Brain microvascular endothelial cell (primary cell): ENCODE measurements at regions not wholly inside any gene's neighbourhood (a gene's known extent, or its start where the extent isn't known, plus 50 kb on each side); places are given as distances from the start of the nearest gene placed in this dataset.

Experiments used
- DNase-seq: peaks from one replicate; pipeline ENCODE4 v3.0.0-alpha.2; 2020
- H3K27ac ChIP-seq: fragments of 250-450 bp; sonication (Bioruptor Pico); 2 replicates; pipeline ENCODE4 v1.5.1; 2020; ENCODE audit warnings: mild to moderate bottlenecking, moderate library complexity
- H3K27me3 ChIP-seq: fragments of 250-450 bp; sonication (Bioruptor Pico); replicated peaks from 2 replicates; pipeline ENCODE4 v1.5.1; 2020; ENCODE audit warnings: mild to moderate bottlenecking
- H3K36me3 ChIP-seq: fragments of 250-450 bp; sonication (Bioruptor Pico); replicated peaks from 2 replicates; pipeline ENCODE4 v1.5.1; 2020; ENCODE audit warnings: mild to moderate bottlenecking
- H3K4me3 ChIP-seq: 2 replicates; pipeline ENCODE4 v1.5.1; 2011; ENCODE audit warnings: low read depth, mild to moderate bottlenecking, control low read depth, low read length, moderate library complexity
- in situ Hi-C: cut with HindIII; loops from 2 replicates; pipeline ENCODE4 v1.10.0; 2017; ENCODE audit warnings: low sequenced_read_pairs, low pct_ligation_motif_present
- TF ChIP-seq, protein P1 (sequence below): IDR thresholded peaks from 2 replicates; pipeline ENCODE4 v1.5.1; 2011; ENCODE audit warnings: low read depth, mild to moderate bottlenecking, moderate library complexity, low read length, control low read depth, inconsistent platforms; ENCODE audit errors: missing control alignments

DNA sequence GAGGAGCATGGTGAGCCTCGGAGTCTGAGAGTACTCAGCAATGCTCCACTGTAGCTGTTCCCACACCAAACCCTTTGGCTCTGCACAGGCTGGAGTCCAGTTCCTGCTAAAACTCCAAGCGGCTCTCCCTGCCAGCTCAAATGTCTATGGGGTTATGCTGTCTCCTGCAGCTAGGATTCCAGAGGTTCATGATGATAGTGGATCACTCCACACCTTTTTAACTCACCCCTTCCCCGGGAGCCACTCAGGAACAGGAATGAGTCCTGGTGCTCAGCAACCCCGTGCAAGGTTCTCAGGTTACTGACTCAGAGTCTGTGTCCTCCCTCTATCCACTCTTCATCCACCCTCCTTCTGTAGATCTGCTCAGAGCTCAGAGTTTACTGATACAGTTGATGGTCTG, 410.0 kb downstream of the CDH19 start:
- Histone ChIP-seq H3K27ac (no peak overlapping the region), H3K27me3 (no peaks in the 10 kb centered on the region), H3K36me3 (no peaks in the 10 kb centered on the region), H3K4me3 (no peak overlapping the region)
- in situ Hi-C loops: no loop called here
- TF ChIP-seq, protein P1, sequence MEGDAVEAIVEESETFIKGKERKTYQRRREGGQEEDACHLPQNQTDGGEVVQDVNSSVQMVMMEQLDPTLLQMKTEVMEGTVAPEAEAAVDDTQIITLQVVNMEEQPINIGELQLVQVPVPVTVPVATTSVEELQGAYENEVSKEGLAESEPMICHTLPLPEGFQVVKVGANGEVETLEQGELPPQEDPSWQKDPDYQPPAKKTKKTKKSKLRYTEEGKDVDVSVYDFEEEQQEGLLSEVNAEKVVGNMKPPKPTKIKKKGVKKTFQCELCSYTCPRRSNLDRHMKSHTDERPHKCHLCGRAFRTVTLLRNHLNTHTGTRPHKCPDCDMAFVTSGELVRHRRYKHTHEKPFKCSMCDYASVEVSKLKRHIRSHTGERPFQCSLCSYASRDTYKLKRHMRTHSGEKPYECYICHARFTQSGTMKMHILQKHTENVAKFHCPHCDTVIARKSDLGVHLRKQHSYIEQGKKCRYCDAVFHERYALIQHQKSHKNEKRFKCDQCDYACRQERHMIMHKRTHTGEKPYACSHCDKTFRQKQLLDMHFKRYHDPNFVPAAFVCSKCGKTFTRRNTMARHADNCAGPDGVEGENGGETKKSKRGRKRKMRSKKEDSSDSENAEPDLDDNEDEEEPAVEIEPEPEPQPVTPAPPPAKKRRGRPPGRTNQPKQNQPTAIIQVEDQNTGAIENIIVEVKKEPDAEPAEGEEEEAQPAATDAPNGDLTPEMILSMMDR: no peak
- DNase-seq: no peak

DNA sequence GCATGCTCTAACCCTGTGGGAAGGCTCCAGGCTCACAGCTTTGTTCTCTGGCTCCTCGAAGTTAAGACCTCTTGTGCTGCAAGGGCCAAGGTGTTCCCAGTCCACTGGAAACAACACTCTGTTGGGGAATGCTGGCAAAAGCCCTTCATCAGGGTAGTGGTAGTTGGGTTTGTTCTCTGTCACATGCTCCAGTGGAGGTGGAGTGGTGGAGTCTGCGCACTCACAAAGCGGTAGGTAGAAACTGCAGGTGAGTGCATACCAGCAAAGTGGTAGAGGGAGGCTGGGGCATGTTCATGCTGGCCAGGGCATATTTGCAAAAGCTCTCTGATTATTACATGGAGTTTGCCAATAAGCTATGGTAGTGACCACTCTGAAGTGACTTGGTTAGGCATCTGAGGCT, 410.5 kb downstream of the CDH19 start:
- H3K4me3 ChIP-seq: no peak overlapping the region
- in situ Hi-C loops: no loop called here
- no peaks in the 10 kb centered on the region for H3K36me3 ChIP-seq
- TF ChIP-seq, protein P1: no peak
- no peak overlapping the region for H3K27ac ChIP-seq
- DNase-seq: no peak
- H3K27me3 ChIP-seq: no peaks in the 10 kb centered on the region

- in situ Hi-C loops: no loop called here
- H3K36me3 ChIP-seq: no peaks in the 10 kb centered on the region
- TF ChIP-seq, protein P1: no peak
- no peak for DNase-seq
- H3K27me3 ChIP-seq: no peaks in the 10 kb centered on the region
- H3K27ac ChIP-seq: no peak overlapping the region
- H3K4me3 ChIP-seq: no peak overlapping the region
Observed at GRCh38 chr18:66168685-66169235, 417.9 kb downstream of the CDH7 start.

- Histone ChIP-seq H3K27me3 (no peaks in the 10 kb centered on the region), H3K27ac (no peak overlapping the region), H3K36me3 (no peaks in the 10 kb centered on the region), H3K4me3 (no peak overlapping the region)
- in situ Hi-C loops: no loop called here
- TF ChIP-seq, protein P1: no peak
- DNase-seq: no peak
Observed at GRCh38 chr18:66167829-66168684, 417.2 kb downstream of the CDH7 start.

GRCh38 chr18:66160007-66160406, 409.2 kb downstream of the CDH7 start:
- Histone ChIP-seq H3K4me3 (no peak overlapping the region), H3K27ac (no peak overlapping the region), H3K36me3 (no peaks in the 10 kb centered on the region), H3K27me3 (no peaks in the 10 kb centered on the region)
- TF ChIP-seq, protein P1: no peak
- in situ Hi-C loops: no loop called here
- DNase-seq: no peak
